ENCODE measurements at regions not wholly inside any gene's neighbourhood (a gene's known extent, or its start where the extent isn't known, plus 50 kb on each side); places are given as distances from the start of the nearest gene placed in this dataset.
"Not testable (repeated sequence)": the region's sequence is repeated elsewhere in the genome, so short reads cannot be mapped to it uniquely, and the experiment has no call there.

DNA sequence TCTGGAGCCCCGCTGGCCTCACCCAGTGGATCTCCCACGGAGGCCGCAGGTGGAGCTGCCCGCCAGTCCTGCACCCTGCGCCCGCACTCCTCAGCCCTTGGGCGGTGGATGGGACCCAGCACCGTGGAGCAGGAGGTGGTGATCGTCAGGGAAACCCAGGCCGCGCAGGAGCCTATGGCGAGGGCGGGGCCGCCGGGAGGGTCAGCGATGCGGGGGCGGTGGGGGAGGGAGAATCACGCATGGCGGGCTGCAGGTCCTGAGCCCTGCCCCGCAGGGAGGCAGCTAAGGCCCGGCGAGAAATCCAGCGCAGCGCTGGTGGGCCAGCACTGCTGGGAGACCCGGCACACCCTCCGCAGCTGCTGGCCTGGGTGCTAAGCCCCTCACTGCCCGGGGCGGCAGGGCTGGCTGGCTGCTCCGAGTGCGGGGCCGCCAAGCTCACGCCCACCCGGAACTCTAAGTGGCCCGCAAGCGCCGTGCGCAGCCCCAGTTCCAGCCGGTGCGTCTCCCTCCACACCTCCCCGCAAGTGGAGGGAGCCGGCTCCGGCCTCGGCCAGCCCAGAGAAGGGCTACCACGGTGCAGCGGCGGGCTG is 524.8 kb upstream of the TPK1 start:
- H3K4me3 ChIP-seq (ENCODE audit: low read depth, low read length) = no peak overlapping the region
- in situ Hi-C loops (cut with HindIII; ENCODE audit: low sequenced_read_pairs) = no loop called here
- TF ChIP-seq, protein P1, sequence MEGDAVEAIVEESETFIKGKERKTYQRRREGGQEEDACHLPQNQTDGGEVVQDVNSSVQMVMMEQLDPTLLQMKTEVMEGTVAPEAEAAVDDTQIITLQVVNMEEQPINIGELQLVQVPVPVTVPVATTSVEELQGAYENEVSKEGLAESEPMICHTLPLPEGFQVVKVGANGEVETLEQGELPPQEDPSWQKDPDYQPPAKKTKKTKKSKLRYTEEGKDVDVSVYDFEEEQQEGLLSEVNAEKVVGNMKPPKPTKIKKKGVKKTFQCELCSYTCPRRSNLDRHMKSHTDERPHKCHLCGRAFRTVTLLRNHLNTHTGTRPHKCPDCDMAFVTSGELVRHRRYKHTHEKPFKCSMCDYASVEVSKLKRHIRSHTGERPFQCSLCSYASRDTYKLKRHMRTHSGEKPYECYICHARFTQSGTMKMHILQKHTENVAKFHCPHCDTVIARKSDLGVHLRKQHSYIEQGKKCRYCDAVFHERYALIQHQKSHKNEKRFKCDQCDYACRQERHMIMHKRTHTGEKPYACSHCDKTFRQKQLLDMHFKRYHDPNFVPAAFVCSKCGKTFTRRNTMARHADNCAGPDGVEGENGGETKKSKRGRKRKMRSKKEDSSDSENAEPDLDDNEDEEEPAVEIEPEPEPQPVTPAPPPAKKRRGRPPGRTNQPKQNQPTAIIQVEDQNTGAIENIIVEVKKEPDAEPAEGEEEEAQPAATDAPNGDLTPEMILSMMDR (IDR thresholded peaks at IDR 0.05; ENCODE audit: low read depth, low read length, missing control alignments) = no peak
- no peak for DNase-seq (ENCODE audit: low read depth)

DNA sequence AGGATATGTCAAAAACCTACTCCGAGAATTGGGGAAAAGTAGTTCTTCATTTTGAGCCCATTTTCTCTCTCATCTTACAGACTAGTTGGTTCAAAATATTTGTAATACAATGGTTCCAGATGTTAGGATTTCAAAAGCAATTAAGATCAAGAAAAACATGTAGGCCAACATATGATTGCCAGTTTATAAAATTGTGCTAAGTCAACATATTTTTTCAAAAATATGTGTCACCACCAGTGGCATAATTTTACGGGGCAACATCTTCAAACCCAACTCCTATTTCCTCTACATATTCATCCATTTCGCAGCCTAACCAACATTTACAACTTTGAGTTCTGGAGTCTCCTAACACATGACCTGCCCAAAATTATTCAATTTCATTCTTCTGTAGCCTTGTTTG is 514.5 kb upstream of the TPK1 start:
- DNase-seq (ENCODE audit: low read depth) = no peak
- no peak overlapping the region for H3K4me3 ChIP-seq (ENCODE audit: low read depth, low read length)
- TF ChIP-seq, protein P1 (IDR thresholded peaks at IDR 0.05; ENCODE audit: low read depth, low read length, missing control alignments) = no peak
- in situ Hi-C loops (cut with HindIII; ENCODE audit: low sequenced_read_pairs) = no loop called here

- in situ Hi-C loops (cut with HindIII; ENCODE audit: low sequenced_read_pairs); DNase-seq (ENCODE audit: low read depth); H3K4me3 ChIP-seq (ENCODE audit: low read depth, low read length): not testable (repeated sequence)
These were observed 513.6 kb upstream of the TPK1 start for GRCh38 chr7:145349452-145349851.

DNA sequence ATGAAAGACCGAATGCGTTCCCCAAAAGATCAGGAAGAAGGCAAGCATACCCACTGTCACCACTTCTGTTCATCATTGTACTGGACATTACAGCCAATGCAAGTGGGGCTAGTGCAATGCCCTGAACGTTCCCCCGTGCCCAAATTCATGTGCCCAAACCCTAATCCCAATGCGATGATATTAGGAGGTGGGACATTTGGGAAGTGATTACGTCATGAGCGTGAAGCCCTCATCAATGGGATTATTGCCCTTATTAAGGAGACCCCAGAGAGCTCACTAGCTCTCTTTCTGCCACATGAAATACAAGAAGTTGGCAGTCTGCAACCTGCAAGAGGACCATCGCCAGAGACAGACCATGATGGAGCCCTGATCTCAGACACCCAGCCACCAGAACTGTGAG is 511.4 kb upstream of the TPK1 start:
- no peak for DNase-seq (ENCODE audit: low read depth)
- TF ChIP-seq, protein P1 (IDR thresholded peaks at IDR 0.05; ENCODE audit: low read depth, low read length, missing control alignments) = no peak
- H3K4me3 ChIP-seq (ENCODE audit: low read depth, low read length) = no peak overlapping the region
- in situ Hi-C loops (cut with HindIII; ENCODE audit: low sequenced_read_pairs) = no loop called here

DNA sequence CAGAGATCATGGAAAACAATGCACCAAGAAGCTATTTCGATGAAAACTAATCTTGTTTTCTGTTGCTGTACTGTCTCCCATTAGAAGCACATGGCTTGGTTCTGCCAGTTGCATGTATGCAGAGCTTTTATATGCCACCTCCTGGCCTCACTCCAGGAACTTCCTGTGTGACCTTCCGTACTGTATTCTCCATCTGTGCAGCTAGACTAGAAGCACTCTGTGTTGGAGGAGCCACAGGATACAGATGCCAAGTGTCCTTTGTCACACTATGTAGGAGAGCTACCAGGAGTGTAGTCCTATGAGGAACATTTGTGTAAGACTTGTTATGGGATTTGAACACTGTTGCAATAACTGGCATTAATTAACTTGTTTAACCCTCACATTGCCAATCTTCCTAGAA is 503.5 kb upstream of the TPK1 start:
- in situ Hi-C loops (cut with HindIII; ENCODE audit: low sequenced_read_pairs) = no loop called here
- no peak overlapping the region for H3K4me3 ChIP-seq (ENCODE audit: low read depth, low read length)
- no peak for DNase-seq (ENCODE audit: low read depth)
- TF ChIP-seq, protein P1 (IDR thresholded peaks at IDR 0.05; ENCODE audit: low read depth, low read length, missing control alignments) = no peak

- no peak for DNase-seq (ENCODE audit: low read depth)
- in situ Hi-C loops (cut with HindIII; ENCODE audit: low sequenced_read_pairs) = no loop called here
- TF ChIP-seq, protein P1 (IDR thresholded peaks at IDR 0.05; ENCODE audit: low read depth, low read length, missing control alignments) = no peak
These were observed 495.7 kb upstream of the TPK1 start for GRCh38 chr7:145331522-145331921.

DNA sequence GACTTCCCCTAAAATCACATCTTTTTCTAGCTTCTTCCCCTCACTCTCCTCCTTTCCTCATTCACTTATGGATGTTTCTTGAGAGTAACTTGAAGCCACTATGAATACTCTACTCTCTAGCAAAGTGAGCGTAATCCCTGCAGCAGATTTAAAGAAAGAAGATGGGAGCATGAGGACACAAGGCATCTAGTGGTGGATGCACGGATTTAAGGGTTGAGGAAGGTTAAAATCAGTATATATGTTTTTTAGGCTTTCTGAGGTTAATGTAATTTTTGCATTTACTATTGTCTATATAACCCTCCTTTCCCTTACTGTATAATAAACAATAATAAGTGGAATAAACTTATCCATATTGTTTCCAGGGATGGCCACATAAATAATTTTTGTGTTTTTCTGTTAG is 495.2 kb upstream of the TPK1 start:
- in situ Hi-C loops (cut with HindIII; ENCODE audit: low sequenced_read_pairs) = no loop called here
- TF ChIP-seq, protein P1 (IDR thresholded peaks at IDR 0.05; ENCODE audit: low read depth, low read length, missing control alignments) = no peak
- DNase-seq (ENCODE audit: low read depth) = no peak
- no peak overlapping the region for H3K4me3 ChIP-seq (ENCODE audit: low read depth, low read length)

More at GRCh38 chr7:145331522-145331921, 495.7 kb upstream of the TPK1 start:
- no peak overlapping the region for H3K4me3 ChIP-seq (ENCODE audit: low read depth, low read length)

All from astrocyte of the cerebellum (primary cell).